ENCODE measurements at regions not wholly inside any gene's neighbourhood (a gene's known extent, or its start where the extent isn't known, plus 50 kb on each side); places are given as distances from the start of the nearest gene placed in this dataset.

DNA sequence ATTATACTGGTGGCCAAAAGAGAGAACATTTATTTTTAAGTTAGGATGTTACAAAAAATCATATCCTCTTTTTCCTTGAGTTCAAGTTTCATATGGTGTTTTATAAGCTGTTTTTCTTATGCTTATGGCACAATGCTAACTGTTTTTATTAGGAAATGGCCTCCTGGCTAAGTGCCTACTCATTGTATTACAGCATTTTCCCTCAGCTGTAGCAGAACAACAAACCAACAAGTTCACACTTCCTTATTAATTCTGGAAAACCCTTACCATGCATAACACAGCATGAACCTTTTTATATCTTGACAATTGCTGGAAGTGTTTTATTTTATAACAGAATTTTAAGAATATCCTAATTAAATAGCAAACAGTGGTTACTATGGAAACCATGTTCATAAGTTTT, 165.8 kb downstream of the GASK1B start:
- TF ChIP-seq POLR2A (IDR thresholded peaks at IDR 0.05; ENCODE audit: low read depth, low read length), result no peak
- TF ChIP-seq SPI1 (IDR thresholded peaks at IDR 0.05; ENCODE audit: low read depth, low read length), result no peak
- no peak for TF ChIP-seq POLR2AphosphoS5 (IDR thresholded peaks at IDR 0.05; ENCODE audit: low read depth, low read length)
